Neural cell (in vitro differentiated cells): ENCODE measurements at regions not wholly inside any gene's neighbourhood (a gene's known extent, or its start where the extent isn't known, plus 50 kb on each side); places are given as distances from the start of the nearest gene placed in this dataset.

Experiments used
- EP300 ChIP-seq: fragments of 450-650 bp; conservative IDR thresholded peaks from 2 replicates; pipeline ENCODE4 v1.6.1; 2014; ENCODE audit warnings: antibody characterized with exemption, mild to moderate bottlenecking, moderate library complexity; ENCODE audit not compliant: poor library complexity, severe bottlenecking
- EZH2 ChIP-seq: fragments of 200-600, 300-800 bp; shearing (Covaris generic), sonication (generic); IDR thresholded peaks from 2 replicates; pipeline ENCODE4 v1.6.1; 2014; ENCODE audit warnings: antibody characterized with exemption, low read length, borderline replicate concordance, mild to moderate bottlenecking; ENCODE audit not compliant: insufficient read depth, poor library complexity, severe bottlenecking
- POLR2AphosphoS5 ChIP-seq: IDR thresholded peaks from 2 replicates; pipeline ENCODE4 v1.6.1; 2012
- RAD21 ChIP-seq: fragments of 450-650 bp; conservative IDR thresholded peaks from 2 replicates; pipeline ENCODE4 v1.6.1; 2014; ENCODE audit warnings: antibody characterized with exemption, mild to moderate bottlenecking, moderate library complexity
- REST ChIP-seq: IDR thresholded peaks from 2 replicates; pipeline ENCODE4 v1.6.1; 2012; ENCODE audit warnings: borderline replicate concordance
- SMC3 ChIP-seq: fragments of 450-650 bp; conservative IDR thresholded peaks from 2 replicates; pipeline ENCODE4 v1.6.1; 2014; ENCODE audit warnings: antibody characterized with exemption, mild to moderate bottlenecking, moderate library complexity; ENCODE audit not compliant: poor library complexity
- TAF1 ChIP-seq: IDR thresholded peaks from 2 replicates; pipeline ENCODE4 v1.6.1; 2012; ENCODE audit warnings: low read depth
- TF ChIP-seq, protein P1 (sequence below): fragments of 450-650 bp; IDR thresholded peaks from 2 replicates; pipeline ENCODE4 v1.5.1; 2014; ENCODE audit warnings: antibody characterized with exemption, mild to moderate bottlenecking, moderate library complexity; ENCODE audit not compliant: poor library complexity, severe bottlenecking

- TF ChIP-seq EZH2 (no peak), SMC3 (no peak), REST (no peak), RAD21 (no peak), POLR2AphosphoS5 (no peak), TAF1 (no peak), EP300 (no peak)
- TF ChIP-seq, protein P1, sequence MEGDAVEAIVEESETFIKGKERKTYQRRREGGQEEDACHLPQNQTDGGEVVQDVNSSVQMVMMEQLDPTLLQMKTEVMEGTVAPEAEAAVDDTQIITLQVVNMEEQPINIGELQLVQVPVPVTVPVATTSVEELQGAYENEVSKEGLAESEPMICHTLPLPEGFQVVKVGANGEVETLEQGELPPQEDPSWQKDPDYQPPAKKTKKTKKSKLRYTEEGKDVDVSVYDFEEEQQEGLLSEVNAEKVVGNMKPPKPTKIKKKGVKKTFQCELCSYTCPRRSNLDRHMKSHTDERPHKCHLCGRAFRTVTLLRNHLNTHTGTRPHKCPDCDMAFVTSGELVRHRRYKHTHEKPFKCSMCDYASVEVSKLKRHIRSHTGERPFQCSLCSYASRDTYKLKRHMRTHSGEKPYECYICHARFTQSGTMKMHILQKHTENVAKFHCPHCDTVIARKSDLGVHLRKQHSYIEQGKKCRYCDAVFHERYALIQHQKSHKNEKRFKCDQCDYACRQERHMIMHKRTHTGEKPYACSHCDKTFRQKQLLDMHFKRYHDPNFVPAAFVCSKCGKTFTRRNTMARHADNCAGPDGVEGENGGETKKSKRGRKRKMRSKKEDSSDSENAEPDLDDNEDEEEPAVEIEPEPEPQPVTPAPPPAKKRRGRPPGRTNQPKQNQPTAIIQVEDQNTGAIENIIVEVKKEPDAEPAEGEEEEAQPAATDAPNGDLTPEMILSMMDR = no peak
Measured at GRCh38 chr6:154886016-154886415, 109.1 kb upstream of the TIAM2 start.
